AG09309 (cell line): ENCODE measurements at regions not wholly inside any gene's neighbourhood (a gene's known extent, or its start where the extent isn't known, plus 50 kb on each side); places are given as distances from the start of the nearest gene placed in this dataset.

ENCODE experiments used
- DNase-seq: peaks from one replicate; pipeline ENCODE4 v3.0.0-alpha.2; 2010; ENCODE audit warnings: low read depth
- H3K4me3 ChIP-seq: 2 replicates; pipeline ENCODE4 v1.5.1; 2011; ENCODE audit warnings: mild to moderate bottlenecking, low read depth, low read length, moderate library complexity; ENCODE audit not compliant: control insufficient read depth
- CTCF ChIP-seq: IDR thresholded peaks from 2 replicates; pipeline ENCODE4 v1.5.1; 2011; ENCODE audit warnings: mild to moderate bottlenecking, low read depth, low read length, inconsistent platforms; ENCODE audit not compliant: insufficient read depth, control insufficient read depth; ENCODE audit errors: missing control alignments

DNA sequence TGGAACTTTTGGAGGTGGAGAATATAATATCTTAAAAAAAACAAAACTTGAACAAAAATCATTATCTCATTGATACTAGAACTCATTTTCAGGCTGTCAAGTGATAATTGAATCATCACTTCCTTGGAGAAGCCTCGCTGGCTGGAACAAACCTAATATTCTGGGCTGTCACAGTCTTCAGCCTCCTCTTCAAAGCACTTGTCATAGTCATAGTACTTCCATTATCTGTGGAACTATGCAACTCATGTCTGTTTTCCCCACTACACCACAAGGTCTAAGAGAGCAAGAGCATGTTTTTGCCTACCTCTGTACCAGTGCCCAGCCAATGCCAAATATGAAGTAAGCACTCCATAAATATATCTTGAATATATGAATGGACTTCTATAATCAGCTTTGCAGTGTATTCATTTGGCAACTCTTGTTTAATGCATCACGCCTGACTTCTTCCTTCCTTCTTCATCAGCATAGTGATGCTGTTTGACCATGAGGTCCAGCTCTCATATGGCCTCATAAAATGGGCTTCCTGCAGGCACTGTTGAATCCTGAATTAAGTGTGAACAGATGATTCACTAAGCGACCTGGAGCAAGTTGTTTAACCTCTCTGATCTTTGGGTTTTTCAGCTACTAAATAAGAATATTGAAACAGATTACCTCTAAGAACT is 86.6 kb upstream of the SNRK start:
- no peak for TF ChIP-seq CTCF
- no peak overlapping the region for H3K4me3 ChIP-seq
- no peak for DNase-seq

GRCh38 chr3:43198791-43199644 is 87.3 kb upstream of the SNRK start:
- DNase-seq = no peak
- no peak for TF ChIP-seq CTCF
- no peak overlapping the region for H3K4me3 ChIP-seq

GRCh38 chr3:43198301-43198700 is 88.0 kb upstream of the SNRK start:
- no peak for DNase-seq
- no peak for TF ChIP-seq CTCF
- no peak overlapping the region for H3K4me3 ChIP-seq

DNA sequence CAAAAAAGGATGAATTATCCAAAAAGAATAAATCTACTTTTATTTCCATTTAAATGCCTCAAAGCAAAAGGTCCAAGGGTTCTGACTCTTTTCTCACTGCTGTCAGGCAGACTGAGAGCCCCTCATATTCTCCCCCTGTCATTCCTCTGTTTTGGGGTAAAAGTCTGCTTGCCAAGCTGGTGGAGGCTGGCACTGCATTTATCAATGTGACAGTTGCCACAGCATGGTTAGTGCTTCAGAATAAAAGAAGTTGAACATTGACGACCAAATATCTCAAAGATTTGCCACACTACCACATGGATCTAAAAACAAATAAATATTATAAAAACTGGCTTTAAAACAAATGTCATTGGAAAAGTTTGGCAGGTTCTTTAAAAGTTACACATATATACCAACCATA is 89.2 kb upstream of the SNRK start:
- TF ChIP-seq CTCF = no peak
- no peak overlapping the region for H3K4me3 ChIP-seq
- DNase-seq = no peak

GRCh38 chr3:43196721-43197120 is 89.6 kb upstream of the SNRK start:
- DNase-seq = no peak
- no peak overlapping the region for H3K4me3 ChIP-seq
- no peak for TF ChIP-seq CTCF

- no peak for DNase-seq
- no peak for TF ChIP-seq CTCF
These were observed 89.2 kb upstream of the POMGNT2 start for GRCh38 chr3:43195115-43195498.

More at GRCh38 chr3:43195115-43195498, 89.2 kb upstream of the POMGNT2 start:
- no peak overlapping the region for H3K4me3 ChIP-seq
